ENCODE measurements at regions not wholly inside any gene's neighbourhood (a gene's known extent, or its start where the extent isn't known, plus 50 kb on each side); places are given as distances from the start of the nearest gene placed in this dataset.

DNA sequence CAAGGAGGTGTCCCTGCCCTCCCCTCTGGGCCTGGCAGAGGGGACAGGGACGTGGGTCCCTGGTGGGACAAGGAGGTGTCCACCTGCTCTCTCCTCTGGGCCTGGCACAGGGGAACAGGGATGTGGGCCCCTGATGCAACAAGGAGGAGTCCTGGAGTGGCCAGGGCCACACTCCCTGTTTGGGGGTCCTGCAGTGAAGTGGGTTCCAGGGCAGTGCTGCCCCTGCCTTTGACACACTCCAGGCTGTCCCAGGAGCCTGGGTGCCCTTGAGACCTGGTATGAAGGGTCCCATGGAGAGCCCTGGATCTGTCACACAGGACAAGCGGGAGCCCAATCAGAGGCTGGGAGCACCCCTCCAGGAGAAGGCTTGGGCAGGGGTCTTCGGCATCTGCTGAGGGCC, 75.8 kb upstream of the GPC1 start (continued):
- TF ChIP-seq USF2 (IDR thresholded peaks at IDR 0.05; ENCODE audit: low read length) (no peak), BRCA1 (IDR thresholded peaks at IDR 0.05; ENCODE audit: low read depth, low read length) (no peak), SUZ12 (IDR thresholded peaks at IDR 0.05; ENCODE audit: low read length) (no peak)

Measured in H1 (cell line).